H1 (cell line): ENCODE measurements at regions not wholly inside any gene's neighbourhood (a gene's known extent, or its start where the extent isn't known, plus 50 kb on each side); places are given as distances from the start of the nearest gene placed in this dataset.
A peak's percentile ranks its signal among the peaks of the same experiment; 100 is the strongest.

Experiments
- CTCF ChIA-PET: fragments of 300-600 bp; sonication (Branson Sonifier 250); formaldehyde crosslinking; loops from one replicate; lab custom pipeline; 2021; ENCODE audit not compliant: partially characterized antibody; lab: Charles Lee
- POLR2A ChIA-PET: fragments of 300-600 bp; sonication (Branson Sonifier 250); formaldehyde crosslinking; loops from one replicate; lab custom pipeline; 2021; ENCODE audit warnings: inconsistent platforms; ENCODE audit not compliant: partially characterized antibody; lab: Charles Lee
- DNase-seq, 2 experiments: peaks; one replicate each; pipeline versions ENCODE4 v3.0.0 to v3.0.0-alpha.2; 2010 to 2022; ENCODE audit warnings: low spot score in 2 of 2, low read depth in 1 of 2, mixed read lengths in 1 of 2
- FAIRE-seq: peaks from 2 replicates; lab custom pipeline; 2011; peaks lifted over from hg19 to GRCh38; lab: Jason Lieb, UNC
- H2AFZ ChIP-seq: 2 replicates; pipeline ENCODE4 v1.8.1; 2012; ENCODE audit warnings: low read length, inconsistent platforms
- H2AK5ac ChIP-seq: 2 replicates; pipeline ENCODE4 v1.6.1; 2013; ENCODE audit warnings: low read depth, low read length
- H2BK120ac ChIP-seq: replicated peaks from 2 replicates; pipeline ENCODE3; 2013; ENCODE audit warnings: low read depth, low read length, inconsistent platforms
- H2BK12ac ChIP-seq: 2 replicates; pipeline ENCODE4 v1.6.1; 2013; ENCODE audit warnings: low read depth, low read length
- H2BK15ac ChIP-seq: 2 replicates; pipeline ENCODE4 v1.6.1; 2013; ENCODE audit warnings: low read length
- H2BK20ac ChIP-seq: 2 replicates; pipeline ENCODE4 v1.6.1; 2013; ENCODE audit warnings: low read length
- H2BK5ac ChIP-seq: 2 replicates; pipeline ENCODE4 v1.6.1; 2013; ENCODE audit warnings: low read depth, low read length
- H3K14ac ChIP-seq: 2 replicates; pipeline ENCODE4 v1.6.1; 2013; ENCODE audit warnings: inconsistent platforms; ENCODE audit not compliant: insufficient read length
- H3K18ac ChIP-seq: 2 replicates; pipeline ENCODE4 v1.6.1; 2013; ENCODE audit warnings: low read length; ENCODE audit errors: extremely low read depth
- H3K23ac ChIP-seq: 2 replicates; pipeline ENCODE4 v1.6.1; 2013; ENCODE audit warnings: inconsistent platforms; ENCODE audit not compliant: insufficient read length
- H3K23me2 ChIP-seq: 2 replicates; pipeline ENCODE4 v1.6.1; 2013; ENCODE audit warnings: low read depth, low read length
- H3K27ac ChIP-seq: 2 replicates; pipeline ENCODE4 v1.6.1; 2011; ENCODE audit warnings: low read depth, low read length, inconsistent platforms
- H3K27me3 ChIP-seq, 4 experiments: replicated peaks in 1 of 4; 1 replicate in 1 of 4; 2 replicates in 3 of 4; pipeline versions ENCODE4 v1.6.1 to v1.8.1; 2011 to 2013; ENCODE audit warnings: low read length in 3 of 4, mild to moderate bottlenecking in 3 of 4, inconsistent platforms in 2 of 4, mixed read lengths in 2 of 4, moderate library complexity in 1 of 4; ENCODE audit not compliant: control insufficient read depth in 3 of 4, insufficient read depth in 3 of 4; ENCODE audit errors: extremely low read depth in 1 of 4
- H3K36me3 ChIP-seq, 4 experiments: 2 replicates each; pipeline versions ENCODE4 v1.6.1 to v1.8.1; 2011 to 2013; ENCODE audit warnings: mild to moderate bottlenecking in 4 of 4, low read length in 3 of 4, moderate library complexity in 2 of 4, control low read depth in 1 of 4, inconsistent platforms in 1 of 4; ENCODE audit not compliant: insufficient read depth in 4 of 4, control insufficient read depth in 2 of 4
- H3K4ac ChIP-seq: replicated peaks from 2 replicates; pipeline ENCODE3; 2013; ENCODE audit warnings: low read length, low read depth, mixed read lengths, inconsistent platforms; ENCODE audit not compliant: insufficient read length
- H3K4me1 ChIP-seq, 4 experiments: replicated peaks in 1 of 4; 1 replicate in 1 of 4; 2 replicates in 3 of 4; pipeline versions ENCODE4 v1.6.1 to v1.8.1; 2011 to 2013; ENCODE audit warnings: low read length in 3 of 4, inconsistent platforms in 2 of 4, mixed read lengths in 1 of 4; ENCODE audit not compliant: insufficient read depth in 4 of 4, control insufficient read depth in 3 of 4
- H3K4me2 ChIP-seq, 2 experiments: 2 replicates each; pipeline versions ENCODE4 v1.6.1 to v1.8.1; 2011 to 2013; ENCODE audit warnings: low read depth in 2 of 2, low read length in 2 of 2, control low read depth in 1 of 2, inconsistent platforms in 1 of 2, mild to moderate bottlenecking in 1 of 2; ENCODE audit not compliant: insufficient read depth in 1 of 2
- H3K4me3 ChIP-seq, 4 experiments: fragments of 200-600, 300-600 bp in 1 of 4; sonication (generic), shearing (Covaris generic), sonication (Bioruptor Twin) in 1 of 4; 2 replicates each; pipeline versions ENCODE4 v1.5.1 to v1.8.1; 2011 to 2016; ENCODE audit warnings: low read length in 4 of 4, low read depth in 3 of 4, control low read depth in 2 of 4, inconsistent platforms in 2 of 4, mild to moderate bottlenecking in 2 of 4, mixed read lengths in 1 of 4, moderate library complexity in 1 of 4; ENCODE audit not compliant: insufficient read depth in 2 of 4; ENCODE audit errors: extremely low read depth in 1 of 4
- H3K56ac ChIP-seq: replicated peaks from 2 replicates; pipeline ENCODE3; 2013; ENCODE audit warnings: low read depth, mild to moderate bottlenecking, mixed read lengths, low read length, inconsistent platforms; ENCODE audit not compliant: insufficient read length
- H3K79me1 ChIP-seq: 2 replicates; pipeline ENCODE4 v1.6.1; 2013; ENCODE audit warnings: low read depth, low read length, control low read depth
- H3K79me2 ChIP-seq, 2 experiments: 2 replicates each; pipeline versions ENCODE4 v1.6.1 to v1.8.1; 2012 to 2013; ENCODE audit warnings: low read length in 2 of 2, mild to moderate bottlenecking in 2 of 2, inconsistent platforms in 1 of 2; ENCODE audit not compliant: insufficient read depth in 2 of 2, control insufficient read depth in 1 of 2
- H3K9ac ChIP-seq, 4 experiments: replicated peaks in 1 of 4; 1 replicate in 1 of 4; 2 replicates in 3 of 4; pipeline versions ENCODE4 v1.6.1 to v1.8.1; 2011 to 2013; ENCODE audit warnings: low read depth in 3 of 4, low read length in 3 of 4, control low read depth in 2 of 4, mild to moderate bottlenecking in 2 of 4, moderate library complexity in 2 of 4, inconsistent platforms in 1 of 4; ENCODE audit errors: extremely low read depth in 1 of 4
- H3K9me3 ChIP-seq, 2 experiments: 2 replicates each; pipeline versions ENCODE4 v1.6.1 to v1.8.1; 2012 to 2013; ENCODE audit warnings: mild to moderate bottlenecking in 2 of 2, moderate library complexity in 2 of 2, control low read depth in 1 of 2, inconsistent platforms in 1 of 2, low read depth in 1 of 2, low read length in 1 of 2, mixed read lengths in 1 of 2; ENCODE audit not compliant: insufficient read depth in 2 of 2
- H4K20me1 ChIP-seq, 2 experiments: replicated peaks in 1 of 2; 2 replicates each; pipeline versions ENCODE3 to v1.8.1; 2011 to 2013; ENCODE audit warnings: inconsistent platforms in 2 of 2, low read length in 2 of 2, mild to moderate bottlenecking in 1 of 2; ENCODE audit not compliant: insufficient read depth in 2 of 2, control insufficient read depth in 1 of 2
- H4K5ac ChIP-seq: 2 replicates; pipeline ENCODE4 v1.6.1; 2013; ENCODE audit warnings: low read length, low read depth, mixed read lengths, inconsistent platforms; ENCODE audit not compliant: insufficient read length
- H4K8ac ChIP-seq: 2 replicates; pipeline ENCODE4 v1.8.0; 2013; ENCODE audit warnings: mild to moderate bottlenecking, moderate library complexity, low read length, inconsistent platforms; ENCODE audit not compliant: insufficient read depth; ENCODE audit errors: extremely low read depth
- H4K91ac ChIP-seq: replicated peaks from 2 replicates; pipeline ENCODE3; 2013; ENCODE audit warnings: low read length, mixed read lengths, inconsistent platforms; ENCODE audit not compliant: insufficient read length
- CBX8 ChIP-seq: fragments of 300-800, 300-1000 bp; sonication (generic); IDR thresholded peaks from 2 replicates; pipeline ENCODE4 v1.7.1; 2016; ENCODE audit warnings: low read depth, low read length, borderline replicate concordance
- CTBP2 ChIP-seq: IDR thresholded peaks from 2 replicates; pipeline ENCODE4 v1.7.0; 2011; ENCODE audit warnings: borderline replicate concordance, mild to moderate bottlenecking, moderate library complexity, mixed read lengths, low read length; ENCODE audit not compliant: insufficient read depth, insufficient read length
- EGR1 ChIP-seq: IDR thresholded peaks from 2 replicates; pipeline ENCODE4 v1.6.1; 2011; ENCODE audit warnings: low read depth, low read length, borderline replicate concordance
- MAFK ChIP-seq: IDR thresholded peaks from 2 replicates; pipeline ENCODE4 v1.6.1; 2012; ENCODE audit warnings: low read depth, mild to moderate bottlenecking, improper control_type of control experiment, low read length
- RFX5 ChIP-seq: IDR thresholded peaks from 2 replicates; pipeline ENCODE4 v1.6.1; 2011; ENCODE audit warnings: low read depth, low read length, improper control_type of control experiment, borderline replicate concordance
- WGBS, 2 experiments: shearing (Covaris generic) in 1 of 2; methylation state at CpG; one replicate each; pipeline versions ENCODE4 v1.1.6 to v1.1.7; 2013 to 2015; ENCODE audit warnings: low lambda C conversion rate in 2 of 2, mixed read lengths in 2 of 2, inconsistent platforms in 1 of 2, low coverage in 1 of 2, missing lambda C conversion rate in 1 of 2; ENCODE audit not compliant: insufficient replicate concordance in 2 of 2, insufficient coverage in 1 of 2, insufficient read length in 1 of 2; ENCODE audit errors: extremely low coverage in 1 of 2, missing lambda C conversion rate in 1 of 2; 5-methylcytosine and 5-hydroxymethylcytosine counted together

- H3K9ac ChIP-seq: no peak overlapping the region
- H3K27me3 ChIP-seq: no peaks in the 10 kb centered on the region
- no peak for DNase-seq
- H3K79me1 ChIP-seq: no peaks in the 10 kb centered on the region
- no peak overlapping the region for H2BK12ac ChIP-seq
- no peak overlapping the region for H3K27ac ChIP-seq
- no peak overlapping the region for H3K56ac ChIP-seq
- no peak overlapping the region for H2BK20ac ChIP-seq
- no peaks in the 10 kb centered on the region for H3K23me2 ChIP-seq
- no peak overlapping the region for H3K4ac ChIP-seq
- H2BK15ac ChIP-seq: no peak overlapping the region
- no peaks in the 10 kb centered on the region for H3K36me3 ChIP-seq
- H3K23ac ChIP-seq: no peak overlapping the region
- WGBS, 2 experiments: 94% methylated on average over 3 of the region's 3 CpGs; no CpG with 5 or more reads in 1 of the 2 experiments
- H3K79me2 ChIP-seq: no peaks in the 10 kb centered on the region
- no peak overlapping the region for H3K14ac ChIP-seq
- H2AK5ac ChIP-seq: no peak overlapping the region
- H2BK5ac ChIP-seq: no peak overlapping the region
- CTCF ChIA-PET: interaction anchor here (0.9 to 1.1 kb wide), 3 partner anchors 9 to 35 kb away, joined by 3 read pairs; no protein-coding TSS in a partner anchor
- H3K18ac ChIP-seq: no peak overlapping the region
- no peak overlapping the region for H3K4me2 ChIP-seq
- H2BK120ac ChIP-seq: no peak overlapping the region
- H4K5ac ChIP-seq: no peak overlapping the region
- H3K9me3 ChIP-seq: no peaks in the 10 kb centered on the region
- no peaks in the 10 kb centered on the region for H3K4me1 ChIP-seq
- FAIRE-seq: no peak
- POLR2A ChIA-PET: no interaction called here
- no peak overlapping the region for H4K8ac ChIP-seq
- H2AFZ ChIP-seq: peak overlapping the region; percentile 85; the same call in 1 of the 2 replicates
- no peaks in the 10 kb centered on the region for H4K20me1 ChIP-seq
- H3K4me3 ChIP-seq: no peak overlapping the region
- no peak overlapping the region for H4K91ac ChIP-seq
- no peak for TF ChIP-seq CTBP2
- TF ChIP-seq RFX5: no peak
- TF ChIP-seq MAFK: no peak
- TF ChIP-seq EGR1: no peak
- TF ChIP-seq CBX8: no peak
These were observed 56.3 kb upstream of the DCTD start for GRCh38 chr4:182973511-182973911.
